ENCODE measurements at regions not wholly inside any gene's neighbourhood (a gene's known extent, or its start where the extent isn't known, plus 50 kb on each side); places are given as distances from the start of the nearest gene placed in this dataset.

- Histone ChIP-seq H4K20me1 (ENCODE audit: insufficient read depth, low read length) (no peaks in the 10 kb centered on the region), H3K9ac (ENCODE audit: low read depth, low read length) (no peak overlapping the region), H3K27ac (ENCODE audit: low read length) (no peak overlapping the region), H3K4me2 (ENCODE audit: insufficient read depth, low read length) (no peak overlapping the region), H3K4me3 (ENCODE audit: low read depth in 1 of 2, low read length in 2 of 2) (no peak overlapping the region), H2AFZ (ENCODE audit: low read depth, low read length) (no peak overlapping the region), H3K9me3 (ENCODE audit: insufficient read depth, low read length, severe bottlenecking) (no peaks in the 10 kb centered on the region), H3K27me3 (ENCODE audit: insufficient read depth, low read length, poor library complexity) (no peaks in the 10 kb centered on the region), H3K4me1 (ENCODE audit: insufficient read depth, low read length) (no peaks in the 10 kb centered on the region), H3K36me3 (ENCODE audit: insufficient read depth, low read length) (no peaks in the 10 kb centered on the region), H3K79me2 (ENCODE audit: insufficient read depth, low read length) (no peaks in the 10 kb centered on the region)
- ATAC-seq (ENCODE audit: insufficient read depth, low read depth) = no peak
- no peak for DNase-seq
- TF ChIP-seq, protein P1, sequence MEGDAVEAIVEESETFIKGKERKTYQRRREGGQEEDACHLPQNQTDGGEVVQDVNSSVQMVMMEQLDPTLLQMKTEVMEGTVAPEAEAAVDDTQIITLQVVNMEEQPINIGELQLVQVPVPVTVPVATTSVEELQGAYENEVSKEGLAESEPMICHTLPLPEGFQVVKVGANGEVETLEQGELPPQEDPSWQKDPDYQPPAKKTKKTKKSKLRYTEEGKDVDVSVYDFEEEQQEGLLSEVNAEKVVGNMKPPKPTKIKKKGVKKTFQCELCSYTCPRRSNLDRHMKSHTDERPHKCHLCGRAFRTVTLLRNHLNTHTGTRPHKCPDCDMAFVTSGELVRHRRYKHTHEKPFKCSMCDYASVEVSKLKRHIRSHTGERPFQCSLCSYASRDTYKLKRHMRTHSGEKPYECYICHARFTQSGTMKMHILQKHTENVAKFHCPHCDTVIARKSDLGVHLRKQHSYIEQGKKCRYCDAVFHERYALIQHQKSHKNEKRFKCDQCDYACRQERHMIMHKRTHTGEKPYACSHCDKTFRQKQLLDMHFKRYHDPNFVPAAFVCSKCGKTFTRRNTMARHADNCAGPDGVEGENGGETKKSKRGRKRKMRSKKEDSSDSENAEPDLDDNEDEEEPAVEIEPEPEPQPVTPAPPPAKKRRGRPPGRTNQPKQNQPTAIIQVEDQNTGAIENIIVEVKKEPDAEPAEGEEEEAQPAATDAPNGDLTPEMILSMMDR (IDR thresholded peaks at IDR 0.05; ENCODE audit: borderline replicate concordance, extremely low read depth, low read length, poor library complexity, severe bottlenecking) = no peak
- TF ChIP-seq EZH2 (IDR thresholded peaks at IDR 0.05; ENCODE audit: borderline replicate concordance, low read depth, low read length, severe bottlenecking) = no peak
Observed at GRCh38 chr13:85284349-85284748, 514.9 kb downstream of the SLITRK6 start.

GRCh38 chr13:85283408-85283807 is 515.8 kb downstream of the SLITRK6 start:
- Histone ChIP-seq H3K27ac (ENCODE audit: low read length) (no peak overlapping the region), H3K9me3 (ENCODE audit: insufficient read depth, low read length, severe bottlenecking) (no peaks in the 10 kb centered on the region), H2AFZ (ENCODE audit: low read depth, low read length) (no peak overlapping the region), H3K27me3 (ENCODE audit: insufficient read depth, low read length, poor library complexity) (no peaks in the 10 kb centered on the region), H3K4me2 (ENCODE audit: insufficient read depth, low read length) (no peak overlapping the region), H4K20me1 (ENCODE audit: insufficient read depth, low read length) (no peaks in the 10 kb centered on the region), H3K4me1 (ENCODE audit: insufficient read depth, low read length) (no peaks in the 10 kb centered on the region), H3K79me2 (ENCODE audit: insufficient read depth, low read length) (no peaks in the 10 kb centered on the region), H3K9ac (ENCODE audit: low read depth, low read length) (no peak overlapping the region), H3K36me3 (ENCODE audit: insufficient read depth, low read length) (no peaks in the 10 kb centered on the region), H3K4me3 (ENCODE audit: low read depth in 1 of 2, low read length in 2 of 2) (no peak overlapping the region)
- DNase-seq = no peak
- no peak for ATAC-seq (ENCODE audit: insufficient read depth, low read depth)
- no peak for TF ChIP-seq EZH2 (IDR thresholded peaks at IDR 0.05; ENCODE audit: borderline replicate concordance, low read depth, low read length, severe bottlenecking)
- TF ChIP-seq, protein P1 (IDR thresholded peaks at IDR 0.05; ENCODE audit: borderline replicate concordance, extremely low read depth, low read length, poor library complexity, severe bottlenecking) = no peak

- DNase-seq (no peak), ATAC-seq (ENCODE audit: insufficient read depth, low read depth) (no peak)
- H2AFZ ChIP-seq (ENCODE audit: low read depth, low read length) = no peak overlapping the region
- H3K4me2 ChIP-seq (ENCODE audit: insufficient read depth, low read length) = no peak overlapping the region
- no peaks in the 10 kb centered on the region for H3K36me3 ChIP-seq (ENCODE audit: insufficient read depth, low read length)
- no peaks in the 10 kb centered on the region for H3K4me1 ChIP-seq (ENCODE audit: insufficient read depth, low read length)
- no peak for TF ChIP-seq EZH2 (IDR thresholded peaks at IDR 0.05; ENCODE audit: borderline replicate concordance, low read depth, low read length, severe bottlenecking)
- TF ChIP-seq, protein P1 (IDR thresholded peaks at IDR 0.05; ENCODE audit: borderline replicate concordance, extremely low read depth, low read length, poor library complexity, severe bottlenecking) = no peak
- H3K27ac ChIP-seq (ENCODE audit: low read length) = no peak overlapping the region
- H3K9me3 ChIP-seq (ENCODE audit: insufficient read depth, low read length, severe bottlenecking) = no peaks in the 10 kb centered on the region
- no peaks in the 10 kb centered on the region for H3K79me2 ChIP-seq (ENCODE audit: insufficient read depth, low read length)
- H4K20me1 ChIP-seq (ENCODE audit: insufficient read depth, low read length) = no peaks in the 10 kb centered on the region
- H3K4me3 ChIP-seq (ENCODE audit: low read depth in 1 of 2, low read length in 2 of 2) = no peak overlapping the region
- no peak overlapping the region for H3K9ac ChIP-seq (ENCODE audit: low read depth, low read length)
- H3K27me3 ChIP-seq (ENCODE audit: insufficient read depth, low read length, poor library complexity) = no peaks in the 10 kb centered on the region
Observed at GRCh38 chr13:85282876-85283275, 516.3 kb downstream of the SLITRK6 start.

DNA sequence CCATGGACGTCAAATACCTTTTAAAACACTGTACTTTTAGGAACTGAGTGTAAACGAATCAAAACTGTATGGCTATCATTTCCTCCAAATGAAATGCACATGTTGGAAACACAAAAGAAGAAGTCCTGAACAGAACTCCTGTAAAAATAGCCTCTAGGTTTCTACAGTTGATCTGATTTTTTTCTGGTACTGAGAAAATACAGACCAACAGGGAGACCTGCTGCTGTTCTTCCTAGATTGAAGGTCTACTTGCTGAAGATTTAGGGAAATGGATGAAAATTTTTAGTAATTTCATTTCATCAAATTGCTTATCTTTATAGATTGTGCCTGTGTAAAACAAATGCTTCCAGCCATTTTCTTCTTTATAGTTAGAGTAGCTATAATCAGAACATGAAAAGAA is 520.4 kb downstream of the SLITRK6 start:
- no peaks in the 10 kb centered on the region for H3K79me2 ChIP-seq (ENCODE audit: insufficient read depth, low read length)
- TF ChIP-seq, protein P1 (IDR thresholded peaks at IDR 0.05; ENCODE audit: borderline replicate concordance, extremely low read depth, low read length, poor library complexity, severe bottlenecking) = no peak
- TF ChIP-seq EZH2 (IDR thresholded peaks at IDR 0.05; ENCODE audit: borderline replicate concordance, low read depth, low read length, severe bottlenecking) = no peak
- H3K36me3 ChIP-seq (ENCODE audit: insufficient read depth, low read length) = no peaks in the 10 kb centered on the region
- H3K27ac ChIP-seq (ENCODE audit: low read length) = no peak overlapping the region
- H3K27me3 ChIP-seq (ENCODE audit: insufficient read depth, low read length, poor library complexity) = no peaks in the 10 kb centered on the region
- no peak overlapping the region for H2AFZ ChIP-seq (ENCODE audit: low read depth, low read length)
- H3K4me3 ChIP-seq (ENCODE audit: low read depth in 1 of 2, low read length in 2 of 2) = no peak overlapping the region
- DNase-seq (no peak), ATAC-seq (ENCODE audit: insufficient read depth, low read depth) (no peak)
- no peak overlapping the region for H3K9ac ChIP-seq (ENCODE audit: low read depth, low read length)
- no peaks in the 10 kb centered on the region for H4K20me1 ChIP-seq (ENCODE audit: insufficient read depth, low read length)
- no peaks in the 10 kb centered on the region for H3K4me1 ChIP-seq (ENCODE audit: insufficient read depth, low read length)
- H3K4me2 ChIP-seq (ENCODE audit: insufficient read depth, low read length) = no peak overlapping the region
- H3K9me3 ChIP-seq (ENCODE audit: insufficient read depth, low read length, severe bottlenecking) = no peaks in the 10 kb centered on the region
